K562 (cell line): ENCODE measurements at regions not wholly inside any gene's neighbourhood (a gene's known extent, or its start where the extent isn't known, plus 50 kb on each side); places are given as distances from the start of the nearest gene placed in this dataset.

Experiments
- ARID3B ChIP-seq: fragments of 250-450 bp; sonication (Bioruptor Pico); IDR thresholded peaks from 2 replicates; pipeline ENCODE4 v1.4.0; 2020; ENCODE audit warnings: borderline replicate concordance
- BRF1 ChIP-seq: IDR thresholded peaks from 3 replicates; pipeline ENCODE4 v1.6.1; 2011; ENCODE audit warnings: borderline replicate concordance, mild to moderate bottlenecking; ENCODE audit not compliant: insufficient read length; ENCODE audit errors: extremely low read depth
- C11orf30 ChIP-seq: fragments of 450-650 bp; IDR thresholded peaks from 2 replicates; pipeline ENCODE4 v1.6.1; 2016; ENCODE audit warnings: low read depth, mild to moderate bottlenecking
- ESRRB ChIP-seq: fragments of 250-450 bp; sonication (Bioruptor Pico); IDR thresholded peaks from 2 replicates; pipeline ENCODE4 v1.5.0; 2020; ENCODE audit warnings: mild to moderate bottlenecking, moderate library complexity, borderline replicate concordance
- HDGF ChIP-seq: fragments of 450-650 bp; IDR thresholded peaks from 2 replicates; pipeline ENCODE4 v1.6.1; 2016
- PHTF2 ChIP-seq: fragments of 250-450 bp; sonication (Bioruptor Pico); IDR thresholded peaks from 2 replicates; pipeline ENCODE4 v1.5.0; 2021; ENCODE audit warnings: mild to moderate bottlenecking
- POLR2AphosphoS5 ChIP-seq: IDR thresholded peaks from 2 replicates; pipeline ENCODE4 v1.6.1; 2011; ENCODE audit warnings: mild to moderate bottlenecking, low read depth, low read length, moderate library complexity; ENCODE audit not compliant: control insufficient read depth, insufficient read depth
- PPARD ChIP-seq: fragments of 250-450 bp; sonication (Bioruptor Pico); IDR thresholded peaks from 2 replicates; pipeline ENCODE4 v1.8.0; 2022; ENCODE audit warnings: inconsistent platforms, mild to moderate bottlenecking, moderate library complexity
- RBM15 ChIP-seq: fragments of 200-400 bp; formaldehyde crosslinking; IDR thresholded peaks from 2 replicates; pipeline ENCODE4 v1.6.1; 2018; ENCODE audit warnings: mild to moderate bottlenecking, low read length, moderate library complexity; ENCODE audit not compliant: insufficient read depth
- TCF3 ChIP-seq: sonication (generic); formaldehyde crosslinking; IDR thresholded peaks from 2 replicates; pipeline ENCODE4 v1.4.0; 2020; ENCODE audit warnings: mild to moderate bottlenecking, missing genetic modification reagents
- ZC3H8 ChIP-seq: fragments of 450-650 bp; IDR thresholded peaks from 2 replicates; pipeline ENCODE4 v1.6.1; 2017
- TF ChIP-seq, protein P1 (sequence below): fragments of 450-650 bp; IDR thresholded peaks from 2 replicates; pipeline ENCODE4 v1.6.1; 2016

DNA sequence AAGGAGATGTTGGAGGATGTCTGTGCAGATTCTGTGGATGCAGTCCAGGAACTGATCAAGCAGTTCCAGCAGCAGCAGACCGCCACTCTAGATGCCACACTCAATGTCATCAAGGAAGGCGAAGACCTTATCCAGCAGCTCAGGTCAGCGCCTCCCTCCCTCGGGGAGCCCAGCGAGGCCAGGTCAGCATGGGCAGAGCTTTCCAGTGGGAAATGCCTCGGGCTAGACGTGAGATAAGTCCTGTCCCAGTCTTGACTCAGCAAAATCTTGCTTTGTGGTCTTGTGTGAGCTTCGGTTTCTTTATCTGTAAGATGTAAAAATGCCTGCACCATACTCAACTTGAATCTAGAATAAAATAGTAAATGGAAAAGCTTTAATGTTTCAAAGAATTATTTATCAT is 335.1 kb upstream of the UMPS start (continued):
- TF ChIP-seq PPARD (CRISPR knock-in tag) (no peak), ESRRB (CRISPR knock-in tag) (no peak), ZC3H8 (no peak), TCF3 (no peak), PHTF2 (no peak), RBM15 (no peak), ARID3B (no peak), BRF1 (no peak), HDGF (no peak), C11orf30 (peak; percentile 66), POLR2AphosphoS5 (no peak)
- TF ChIP-seq, protein P1, sequence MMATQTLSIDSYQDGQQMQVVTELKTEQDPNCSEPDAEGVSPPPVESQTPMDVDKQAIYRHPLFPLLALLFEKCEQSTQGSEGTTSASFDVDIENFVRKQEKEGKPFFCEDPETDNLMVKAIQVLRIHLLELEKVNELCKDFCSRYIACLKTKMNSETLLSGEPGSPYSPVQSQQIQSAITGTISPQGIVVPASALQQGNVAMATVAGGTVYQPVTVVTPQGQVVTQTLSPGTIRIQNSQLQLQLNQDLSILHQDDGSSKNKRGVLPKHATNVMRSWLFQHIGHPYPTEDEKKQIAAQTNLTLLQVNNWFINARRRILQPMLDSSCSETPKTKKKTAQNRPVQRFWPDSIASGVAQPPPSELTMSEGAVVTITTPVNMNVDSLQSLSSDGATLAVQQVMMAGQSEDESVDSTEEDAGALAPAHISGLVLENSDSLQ, result no peak
